ENCODE measurements at regions not wholly inside any gene's neighbourhood (a gene's known extent, or its start where the extent isn't known, plus 50 kb on each side); places are given as distances from the start of the nearest gene placed in this dataset.

GRCh38 chr13:34571716-34572115 lies 370.4 kb upstream of the NBEA start:
- Histone ChIP-seq H4K8ac (ENCODE audit: low read depth in 2 of 2, low read length in 2 of 2) (no peak overlapping the region), H3K4me2 (ENCODE audit: low read depth, low read length) (no peak overlapping the region), H3K4ac (ENCODE audit: low read depth, low read length) (no peak overlapping the region), H2AFZ (replicated peaks; ENCODE audit: low read length, poor library complexity) (no peak overlapping the region), H3K79me1 (ENCODE audit: low read depth in 1 of 2, low read length in 2 of 2) (no peaks in the 10 kb centered on the region), H3K14ac (replicated peaks; ENCODE audit: low read depth, low read length) (no peak overlapping the region), H3K27ac (ENCODE audit: insufficient read depth, low read length) (no peak overlapping the region), H2BK120ac (ENCODE audit: low read depth, low read length) (no peak overlapping the region), H2BK5ac (ENCODE audit: low read depth, low read length, poor library complexity, severe bottlenecking) (no peak overlapping the region), H2AK5ac (ENCODE audit: low read depth, low read length) (no peak overlapping the region), H3K36me3 (ENCODE audit: control insufficient read depth, insufficient read depth, low read length) (no peaks in the 10 kb centered on the region), H3K18ac (ENCODE audit: low read depth, low read length) (no peak overlapping the region), H3K27me3 (ENCODE audit: control insufficient read depth, insufficient read depth, low read length) (no peaks in the 10 kb centered on the region), H3K9me3 (ENCODE audit: control insufficient read depth, insufficient read depth, low read length) (no peaks in the 10 kb centered on the region), H2BK15ac (ENCODE audit: low read depth, low read length) (no peak overlapping the region), H2BK20ac (ENCODE audit: low read depth, low read length) (no peak overlapping the region), H3K9me1 (ENCODE audit: insufficient read depth, low read length) (no peaks in the 10 kb centered on the region), H3K23ac (ENCODE audit: low read depth, low read length) (no peak overlapping the region), H3K9ac (ENCODE audit: low read depth, low read length) (no peak overlapping the region), H2AK9ac (replicated peaks; ENCODE audit: low read depth, low read length, poor library complexity) (no peak overlapping the region), H4K20me1 (ENCODE audit: insufficient read depth, low read length) (no peaks in the 10 kb centered on the region), H4K91ac (ENCODE audit: insufficient read depth, low read depth, low read length) (no peak overlapping the region), H3K4me1 (ENCODE audit: control insufficient read depth, insufficient read depth, low read length) (no peaks in the 10 kb centered on the region), H3K56ac (ENCODE audit: extremely low read depth, insufficient read depth, low read length) (no peak overlapping the region), H4K5ac (ENCODE audit: low read depth, low read length) (no peak overlapping the region), H3K4me3 (ENCODE audit: insufficient read depth, low read depth, low read length) (no peak overlapping the region)
- ATAC-seq (ENCODE audit: low read depth), result no peak
- dilution Hi-C loops (cut with HindIII; ENCODE audit: low sequenced_read_pairs, unreplicated experiment) (no loop called here), intact Hi-C loops (cut with micrococcal nuclease) (no loop called here), in situ Hi-C loops (cut with MboI; ENCODE audit: low sequenced_read_pairs) (no loop called here)
- BruUV-seq (replicated peaks), result no TSS peak
- POLR2A ChIA-PET (ENCODE audit: unreplicated experiment), result no interaction called here
- no peak for TF ChIP-seq ELK1 (IDR thresholded peaks at IDR 0.05; ENCODE audit: borderline replicate concordance, low read depth, low read length)
- TF ChIP-seq CEBPB (IDR thresholded peaks at IDR 0.05; ENCODE audit: low read depth, low read length), result no peak
- TF ChIP-seq CTCF (conservative IDR thresholded peaks at IDR 0.05; ENCODE audit: low read depth, low read length), result no peak
- TF ChIP-seq SMC3 (IDR thresholded peaks at IDR 0.05; ENCODE audit: low read depth, low read length), result no peak
- TF ChIP-seq RFX5 (IDR thresholded peaks at IDR 0.05; ENCODE audit: low read depth, low read length), result no peak
- TF ChIP-seq RCOR1 (IDR thresholded peaks at IDR 0.05; ENCODE audit: insufficient replicate concordance, low read length), result no peak
- TF ChIP-seq CHD1 (IDR thresholded peaks at IDR 0.05; ENCODE audit: low read depth, low read length), result no peak
- DNase-seq, result no peak
- CTCF ChIA-PET, result no interaction called here
- WGBS, 2 experiments (ENCODE audit: extremely low coverage in 2 of 2, insufficient read length in 1 of 2), result no CpG with 5 or more reads among the region's 6 CpGs

All from IMR-90 (cell line).